Prostate gland (tissue), 2 donors: ENCODE measurements at regions not wholly inside any gene's neighbourhood (a gene's known extent, or its start where the extent isn't known, plus 50 kb on each side); places are given as distances from the start of the nearest gene placed in this dataset.

Source experiments
- DNase-seq: peaks from one replicate; pipeline ENCODE4 v3.0.0-alpha.2; 2019; ENCODE audit warnings: low spot score
- H3K27ac ChIP-seq, 2 donors: fragments of 200-600 bp; sonication (generic); 2 replicates each; pipeline ENCODE4 v1.5.1; 2017 to 2019
- H3K27me3 ChIP-seq: fragments of 200-600 bp; sonication (generic); replicated peaks from 2 replicates; pipeline ENCODE4 v1.5.1; 2019; ENCODE audit not compliant: insufficient read depth
- H3K36me3 ChIP-seq, 2 donors: fragments of 200-600 bp; sonication (generic); 1 replicate in 1 of 2; 2 replicates in 1 of 2; pipeline versions ENCODE4 v1.5.1 to v1.8.1; 2017 to 2019
- H3K4me1 ChIP-seq: fragments of 200-600 bp; sonication (generic); replicated peaks from 2 replicates; pipeline ENCODE4 v1.5.1; 2019
- H3K4me3 ChIP-seq, 2 donors: fragments of 200-600 bp; sonication (generic); 2 replicates each; pipeline ENCODE4 v1.5.1; 2017 to 2019
- H3K9me3 ChIP-seq: fragments of 200-600 bp; sonication (generic); 2 replicates; pipeline ENCODE4 v1.5.1; 2017
- CTCF ChIP-seq, 4 experiments: fragments of 200-600 bp in 2 of 4; fragments of 450-650 bp in 2 of 4; sonication (generic) in 2 of 4; IDR thresholded peaks; 1 replicate in 3 of 4; 2 replicates in 1 of 4; pipeline ENCODE4 v1.5.1; 2016 to 2019; ENCODE audit warnings: antibody characterized with exemption in 4 of 4, mild to moderate bottlenecking in 2 of 4, moderate library complexity in 2 of 4
- POLR2A ChIP-seq: fragments of 450-650 bp; IDR thresholded peaks from one replicate; pipeline ENCODE4 v1.6.1; 2016; ENCODE audit warnings: antibody characterized with exemption, mild to moderate bottlenecking
- POLR2AphosphoS5 ChIP-seq: sonication (generic); formaldehyde crosslinking; IDR thresholded peaks from one replicate; pipeline ENCODE4 v1.6.1; 2017; ENCODE audit warnings: antibody characterized with exemption
- whole genome bisulfite sequencing: methylation state at CpG from one replicate; pipeline ENCODE4 v1.1.5; 2018; 5-methylcytosine and 5-hydroxymethylcytosine counted together
- intact Hi-C: fragments of 100-400 bp; cut with DNase I; formaldehyde crosslinking; loops from one replicate; pipeline ENCODE4 v1.14.2; 2022

- Histone ChIP-seq H3K27me3 (no peaks in the 10 kb centered on the region), H3K4me1 (no peaks in the 10 kb centered on the region), H3K9me3 (no peaks in the 10 kb centered on the region), H3K27ac (no peak overlapping the region), H3K36me3 (no peaks in the 10 kb centered on the region), H3K4me3 (no peak overlapping the region)
- peak; percentile 20 for DNase-seq
- intact Hi-C loops = no loop called here
- 64% methylated on average over 5 of the region's 5 CpGs for WGBS
- TF ChIP-seq POLR2A (no peak), POLR2AphosphoS5 (no peak), CTCF (IDR thresholded peaks at IDR 0.05) (no peak)
Measured at GRCh38 chr5:68033029-68033428, 182.5 kb upstream of the PIK3R1 start.

- no peaks in the 10 kb centered on the region for H3K36me3 ChIP-seq
- TF ChIP-seq POLR2A = no peak
- no peak for TF ChIP-seq CTCF (IDR thresholded peaks at IDR 0.05)
- no peak for TF ChIP-seq POLR2AphosphoS5
- no peak overlapping the region for H3K27ac ChIP-seq
- no peaks in the 10 kb centered on the region for H3K27me3 ChIP-seq
- WGBS = 81% methylated on average over 5 of the region's 5 CpGs
- no peaks in the 10 kb centered on the region for H3K9me3 ChIP-seq
- DNase-seq = no peak
- no peak overlapping the region for H3K4me3 ChIP-seq
- no peaks in the 10 kb centered on the region for H3K4me1 ChIP-seq
- intact Hi-C loops = no loop called here
Measured at GRCh38 chr5:68032216-68032762, 183.3 kb upstream of the PIK3R1 start.

- Histone ChIP-seq H3K36me3 (no peaks in the 10 kb centered on the region), H3K27ac (peak overlapping the region; percentile 18 to 34), H3K4me3 (no peak overlapping the region), H3K27me3 (no peaks in the 10 kb centered on the region), H3K4me1 (peaks cover 3% of the 10 kb centered on the region), H3K9me3 (no peaks in the 10 kb centered on the region)
- WGBS = 49% methylated on average over 2 of the region's 2 CpGs
- no peak for TF ChIP-seq CTCF (IDR thresholded peaks at IDR 0.05)
- no peak for DNase-seq
- intact Hi-C loops = no loop called here
Measured at GRCh38 chr5:68028131-68028727, 187.3 kb upstream of the PIK3R1 start.

GRCh38 chr5:68027519-68027918 is 188.0 kb upstream of the PIK3R1 start:
- no peak for TF ChIP-seq POLR2A
- peak; percentile 89 for TF ChIP-seq POLR2AphosphoS5
- TF ChIP-seq CTCF (IDR thresholded peaks at IDR 0.05) = no peak
- 9% methylated on average over 4 of the region's 4 CpGs for WGBS
- intact Hi-C loops = no loop called here
- Histone ChIP-seq H3K4me3 (no peak overlapping the region), H3K27ac (peak overlapping the region; percentile 18 to 34), H3K36me3 (no peaks in the 10 kb centered on the region), H3K27me3 (no peaks in the 10 kb centered on the region), H3K4me1 (peaks cover 3% of the 10 kb centered on the region), H3K9me3 (no peaks in the 10 kb centered on the region)
- DNase-seq = peak; percentile 61

- TF ChIP-seq POLR2A (no peak), POLR2AphosphoS5 (no peak), CTCF (IDR thresholded peaks at IDR 0.05) (no peak)
- no peak for DNase-seq
- Histone ChIP-seq H3K27ac (no peak overlapping the region), H3K36me3 (no peaks in the 10 kb centered on the region), H3K27me3 (no peaks in the 10 kb centered on the region), H3K4me1 (peaks cover 3% of the 10 kb centered on the region), H3K4me3 (no peak overlapping the region), H3K9me3 (no peaks in the 10 kb centered on the region)
- intact Hi-C loops = no loop called here
- WGBS = 70% methylated on average over 1 of the region's 1 CpG
Measured at GRCh38 chr5:68026092-68026885, 189.3 kb upstream of the PIK3R1 start.
